Fibroblast of skin of right biceps (primary cell): ENCODE measurements at regions not wholly inside any gene's neighbourhood (a gene's known extent, or its start where the extent isn't known, plus 50 kb on each side); places are given as distances from the start of the nearest gene placed in this dataset.

Experiments
- DNase-seq: peaks from one replicate; pipeline ENCODE4 v3.0.0-alpha.2; 2013

GRCh38 chr3:151992326-151993041 is 119.0 kb downstream of the SUCNR1 start:
- no peak for DNase-seq

- DNase-seq: no peak
Observed at GRCh38 chr3:151995091-151995490, 121.6 kb downstream of the SUCNR1 start.

- no peak for DNase-seq
Observed at GRCh38 chr3:151998744-151999143, 125.3 kb downstream of the SUCNR1 start.

- DNase-seq: no peak
Observed at GRCh38 chr3:151999936-152000335, 126.5 kb downstream of the SUCNR1 start.

- DNase-seq: no peak
Observed at GRCh38 chr3:152011812-152012735, 138.6 kb downstream of the SUCNR1 start.

- no peak for DNase-seq
Observed at GRCh38 chr3:152019508-152019907, 146.1 kb downstream of the SUCNR1 start.

GRCh38 chr3:152021951-152022461 is 148.6 kb downstream of the SUCNR1 start:
- peak; percentile 21 for DNase-seq

GRCh38 chr3:152026033-152026556 is 152.7 kb downstream of the SUCNR1 start:
- peak; percentile 86 for DNase-seq

- DNase-seq: no peak
Observed at GRCh38 chr3:152030320-152030719, 156.9 kb downstream of the SUCNR1 start.

GRCh38 chr3:152031321-152031720 is 157.9 kb downstream of the SUCNR1 start:
- DNase-seq: no peak

- no peak for DNase-seq
Observed at GRCh38 chr3:152037297-152037696, 163.9 kb downstream of the SUCNR1 start.

GRCh38 chr3:152037953-152038352 is 164.5 kb downstream of the SUCNR1 start:
- DNase-seq: no peak

GRCh38 chr3:152038490-152038889 is 165.0 kb downstream of the SUCNR1 start:
- DNase-seq: no peak

GRCh38 chr3:152039887-152040286 is 166.4 kb downstream of the SUCNR1 start:
- no peak for DNase-seq

- DNase-seq: no peak
Observed at GRCh38 chr3:152040319-152040718, 166.9 kb downstream of the SUCNR1 start.

GRCh38 chr3:152043620-152044019 is 170.2 kb downstream of the SUCNR1 start:
- no peak for DNase-seq

GRCh38 chr3:152046280-152046679 is 172.8 kb downstream of the SUCNR1 start:
- DNase-seq: no peak

- DNase-seq: peak; percentile 19
Observed at GRCh38 chr3:152047465-152047864, 174.0 kb downstream of the SUCNR1 start.

GRCh38 chr3:152048831-152049230 is 175.4 kb downstream of the SUCNR1 start:
- DNase-seq: no peak

GRCh38 chr3:152050903-152051302 is 177.5 kb downstream of the SUCNR1 start:
- DNase-seq: no peak

GRCh38 chr3:152051501-152052404 is 178.3 kb downstream of the SUCNR1 start:
- DNase-seq: peak; percentile 67

- DNase-seq: no peak
Observed at GRCh38 chr3:152053866-152054265, 180.4 kb downstream of the SUCNR1 start.
